IMR-90 (cell line): ENCODE measurements at regions not wholly inside any gene's neighbourhood (a gene's known extent, or its start where the extent isn't known, plus 50 kb on each side); places are given as distances from the start of the nearest gene placed in this dataset.

ENCODE experiments used
- ATAC-seq: fragments of 200-7000 bp; cut with Tn5 transposase; 2 replicates; pipeline ENCODE4 v1.9.1; 2020; ENCODE audit warnings: low read depth, mild to moderate bottlenecking, moderate library complexity
- BruUV-seq: library from RNA; stranded (reverse); fragments of 400-500 nt; replicated peaks from 2 replicates; lab custom pipeline; 2021; lab: Mats Ljungman, UMichigan
- CTCF ChIA-PET: fragments of 300-600 bp; formaldehyde crosslinking; extraction: SDS; loops from one replicate; lab custom pipeline; 2021; ENCODE audit warnings: antibody characterized with exemption; lab: Yijun Ruan, JAX
- POLR2A ChIA-PET: fragments of 300-600 bp; sonication (Branson Sonifier 250); formaldehyde crosslinking; loops from one replicate; lab custom pipeline; 2022; ENCODE audit warnings: antibody characterized with exemption; ENCODE audit not compliant: unreplicated experiment; lab: Charles Lee
- DNase-seq: peaks from one replicate; pipeline ENCODE4 v3.0.0; 2013
- H2AFZ ChIP-seq: replicated peaks from 2 replicates; pipeline ENCODE3; 2013; ENCODE audit warnings: low read length, mild to moderate bottlenecking; ENCODE audit not compliant: poor library complexity
- H2AK5ac ChIP-seq: 2 replicates; pipeline ENCODE4 v1.6.1; 2013; ENCODE audit warnings: low read depth, low read length, inconsistent platforms
- H2AK9ac ChIP-seq: replicated peaks from 2 replicates; pipeline ENCODE3; 2013; ENCODE audit warnings: mild to moderate bottlenecking, low read depth, low read length, moderate library complexity; ENCODE audit not compliant: poor library complexity
- H2BK120ac ChIP-seq: 2 replicates; pipeline ENCODE4 v1.6.1; 2013; ENCODE audit warnings: low read depth, low read length, inconsistent platforms
- H2BK15ac ChIP-seq: 3 replicates; pipeline ENCODE4 v1.6.1; 2013; ENCODE audit warnings: low read depth, low read length, inconsistent platforms
- H2BK20ac ChIP-seq: 2 replicates; pipeline ENCODE4 v1.6.1; 2013; ENCODE audit warnings: low read depth, mild to moderate bottlenecking, inconsistent platforms, low read length, moderate library complexity
- H2BK5ac ChIP-seq: 2 replicates; pipeline ENCODE4 v1.6.1; 2013; ENCODE audit warnings: mild to moderate bottlenecking, low read depth, low read length, inconsistent platforms; ENCODE audit not compliant: poor library complexity, severe bottlenecking
- H3K14ac ChIP-seq: replicated peaks from 2 replicates; pipeline ENCODE4 v1.6.1; 2013; ENCODE audit warnings: low read depth, low read length, inconsistent platforms
- H3K18ac ChIP-seq: 2 replicates; pipeline ENCODE4 v1.6.1; 2013; ENCODE audit warnings: low read depth, low read length, control low read depth
- H3K23ac ChIP-seq: 2 replicates; pipeline ENCODE4 v1.6.1; 2013; ENCODE audit warnings: low read depth, low read length, inconsistent platforms
- H3K27ac ChIP-seq: 2 replicates; pipeline ENCODE4 v1.5.1; 2013; ENCODE audit warnings: mild to moderate bottlenecking, control low read depth, low read length; ENCODE audit not compliant: insufficient read depth
- H3K27me3 ChIP-seq: 2 replicates; pipeline ENCODE4 v1.6.1; 2013; ENCODE audit warnings: low read length; ENCODE audit not compliant: control insufficient read depth, insufficient read depth
- H3K36me3 ChIP-seq: 2 replicates; pipeline ENCODE4 v1.6.1; 2013; ENCODE audit warnings: low read length, mixed read lengths; ENCODE audit not compliant: control insufficient read depth, insufficient read depth
- H3K4ac ChIP-seq: 2 replicates; pipeline ENCODE4 v1.6.1; 2013; ENCODE audit warnings: low read depth, low read length, inconsistent platforms
- H3K4me1 ChIP-seq: 2 replicates; pipeline ENCODE4 v1.6.1; 2013; ENCODE audit warnings: low read length, mixed read lengths; ENCODE audit not compliant: control insufficient read depth, insufficient read depth
- H3K4me2 ChIP-seq: 2 replicates; pipeline ENCODE4 v1.6.1; 2013; ENCODE audit warnings: low read depth, mild to moderate bottlenecking, control low read depth, low read length, moderate library complexity
- H3K4me3 ChIP-seq: 2 replicates; pipeline ENCODE4 v1.5.1; 2013; ENCODE audit warnings: low read depth, mild to moderate bottlenecking, control low read depth, low read length, moderate library complexity; ENCODE audit not compliant: insufficient read depth
- H3K56ac ChIP-seq: 2 replicates; pipeline ENCODE4 v1.6.1; 2013; ENCODE audit warnings: low read length, inconsistent platforms; ENCODE audit not compliant: insufficient read depth; ENCODE audit errors: extremely low read depth
- H3K79me1 ChIP-seq, 2 experiments: 2 replicates each; pipeline ENCODE4 v1.6.1; 2013; ENCODE audit warnings: low read length in 2 of 2, inconsistent platforms in 1 of 2, low read depth in 1 of 2
- H3K9ac ChIP-seq: 2 replicates; pipeline ENCODE4 v1.6.1; 2013; ENCODE audit warnings: low read depth, low read length, control low read depth
- H3K9me1 ChIP-seq: 2 replicates; pipeline ENCODE4 v1.6.1; 2013; ENCODE audit warnings: low read length, inconsistent platforms; ENCODE audit not compliant: insufficient read depth
- H3K9me3 ChIP-seq: 2 replicates; pipeline ENCODE4 v1.6.1; 2013; ENCODE audit warnings: low read length; ENCODE audit not compliant: control insufficient read depth, insufficient read depth
- H4K20me1 ChIP-seq: 2 replicates; pipeline ENCODE4 v1.6.1; 2013; ENCODE audit warnings: low read length, inconsistent platforms; ENCODE audit not compliant: insufficient read depth
- H4K5ac ChIP-seq: 2 replicates; pipeline ENCODE4 v1.6.1; 2013; ENCODE audit warnings: mild to moderate bottlenecking, low read depth, low read length, control low read depth
- H4K8ac ChIP-seq, 2 experiments: 2 replicates each; pipeline ENCODE4 v1.6.1; 2013; ENCODE audit warnings: low read depth in 2 of 2, low read length in 2 of 2, control low read depth in 1 of 2, inconsistent platforms in 1 of 2
- H4K91ac ChIP-seq: 2 replicates; pipeline ENCODE4 v1.6.1; 2013; ENCODE audit warnings: low read depth, low read length, inconsistent platforms; ENCODE audit not compliant: insufficient read depth
- BHLHE40 ChIP-seq: fragments of 150-350 bp; IDR thresholded peaks from 2 replicates; pipeline ENCODE4 v1.6.1; 2016; ENCODE audit warnings: mild to moderate bottlenecking, low read depth, low read length
- CEBPB ChIP-seq: IDR thresholded peaks from 2 replicates; pipeline ENCODE4 v1.6.1; 2012; ENCODE audit warnings: low read depth, low read length, improper control_type of control experiment
- CHD1 ChIP-seq: IDR thresholded peaks from 2 replicates; pipeline ENCODE4 v1.6.1; 2012; ENCODE audit warnings: low read depth, low read length, improper control_type of control experiment
- CTCF ChIP-seq: conservative IDR thresholded peaks from 2 replicates; pipeline ENCODE4 v1.5.1; 2012; ENCODE audit warnings: mild to moderate bottlenecking, low read depth, low read length, improper control_type of control experiment
- ELK1 ChIP-seq: fragments of 150-350 bp; IDR thresholded peaks from 2 replicates; pipeline ENCODE4 v1.6.1; 2016; ENCODE audit warnings: low read depth, mild to moderate bottlenecking, low read length, moderate library complexity, borderline replicate concordance
- FOS ChIP-seq: fragments of 150-350 bp; IDR thresholded peaks from 2 replicates; pipeline ENCODE4 v1.6.1; 2016; ENCODE audit warnings: low read depth, low read length
- MAFK ChIP-seq: IDR thresholded peaks from 2 replicates; pipeline ENCODE4 v1.6.1; 2012; ENCODE audit warnings: low read depth, low read length, improper control_type of control experiment
- MAZ ChIP-seq: IDR thresholded peaks from 2 replicates; pipeline ENCODE4 v1.6.1; 2012; ENCODE audit warnings: low read depth, mild to moderate bottlenecking, low read length, improper control_type of control experiment, moderate library complexity, borderline replicate concordance
- MXI1 ChIP-seq: IDR thresholded peaks from 2 replicates; pipeline ENCODE4 v1.6.1; 2012; ENCODE audit warnings: low read depth, mild to moderate bottlenecking, low read length, moderate library complexity, borderline replicate concordance
- NFE2L2 ChIP-seq: fragments of 150-350 bp; IDR thresholded peaks from 2 replicates; pipeline ENCODE4 v1.6.1; 2016; ENCODE audit warnings: low read depth, mild to moderate bottlenecking, low read length
- POLR2A ChIP-seq: IDR thresholded peaks from 2 replicates; pipeline ENCODE4 v1.6.1; 2012; ENCODE audit warnings: mild to moderate bottlenecking, low read depth, low read length
- RAD21 ChIP-seq: IDR thresholded peaks from 2 replicates; pipeline ENCODE4 v1.6.1; 2012; ENCODE audit warnings: low read length, improper control_type of control experiment
- RCOR1 ChIP-seq: IDR thresholded peaks from 2 replicates; pipeline ENCODE4 v1.6.1; 2012; ENCODE audit warnings: mild to moderate bottlenecking, low read length, improper control_type of control experiment; ENCODE audit not compliant: insufficient replicate concordance
- RFX5 ChIP-seq: IDR thresholded peaks from 2 replicates; pipeline ENCODE4 v1.8.0; 2012; ENCODE audit warnings: low read depth, mild to moderate bottlenecking, low read length, moderate library complexity
- SMC3 ChIP-seq: fragments of 150-350 bp; IDR thresholded peaks from 2 replicates; pipeline ENCODE4 v1.6.1; 2016; ENCODE audit warnings: low read depth, mild to moderate bottlenecking, antibody characterized with exemption, low read length, moderate library complexity
- USF2 ChIP-seq: fragments of 150-350 bp; IDR thresholded peaks from 2 replicates; pipeline ENCODE4 v1.6.1; 2017; ENCODE audit warnings: mild to moderate bottlenecking, antibody characterized with exemption, low read length, low read depth
- WGBS, 2 experiments: methylation state at CpG; one replicate each; pipeline versions ENCODE4 v1.1.5 to v1.1.7; 2013; ENCODE audit warnings: missing lambda C conversion rate in 2 of 2; ENCODE audit not compliant: insufficient read length in 1 of 2; ENCODE audit errors: extremely low coverage in 2 of 2; 5-methylcytosine and 5-hydroxymethylcytosine counted together
- dilution Hi-C: fragments of 300-500 bp; cut with HindIII; formaldehyde crosslinking; loops from one replicate; pipeline ENCODE4 v1.14.3; 2018; ENCODE audit warnings: low sequenced_read_pairs; ENCODE audit not compliant: unreplicated experiment
- in situ Hi-C: fragments of 300-500 bp; cut with MboI; formaldehyde crosslinking; loops from 3 replicates; pipeline ENCODE4 v1.14.3; 2019; ENCODE audit warnings: low sequenced_read_pairs, inconsistent platforms, mixed read lengths
- intact Hi-C: fragments of 100-400 bp; cut with micrococcal nuclease; formaldehyde crosslinking; loops from 2 replicates; pipeline ENCODE4 v1.10.0; 2022

- no peaks in the 10 kb centered on the region for H3K27me3 ChIP-seq
- WGBS, 2 experiments, result 4% methylated on average over 3 of the region's 3 CpGs; no CpG with 5 or more reads in 1 of the 2 experiments
- no peaks in the 10 kb centered on the region for H3K4me1 ChIP-seq
- no peaks in the 10 kb centered on the region for H3K36me3 ChIP-seq
- H3K4ac ChIP-seq, result no peak overlapping the region
- no peak overlapping the region for H3K4me3 ChIP-seq
- no peak for ATAC-seq
- no peak overlapping the region for H3K56ac ChIP-seq
- TF ChIP-seq USF2, result no peak
- TF ChIP-seq SMC3, result no peak
- TF ChIP-seq BHLHE40, result no peak
- TF ChIP-seq MXI1, result no peak
- TF ChIP-seq ELK1, result no peak
- TF ChIP-seq NFE2L2, result no peak
- TF ChIP-seq CHD1, result no peak
- no peak for TF ChIP-seq MAFK
- TF ChIP-seq POLR2A, result no peak
- TF ChIP-seq CEBPB, result no peak
- TF ChIP-seq MAZ, result no peak
- TF ChIP-seq RFX5, result no peak
- TF ChIP-seq FOS, result no peak
- TF ChIP-seq CTCF, result no peak
- TF ChIP-seq RAD21, result no peak
- TF ChIP-seq RCOR1, result no peak
- H3K18ac ChIP-seq, result no peak overlapping the region
- H4K5ac ChIP-seq, result no peak overlapping the region
- no peak overlapping the region for H2BK15ac ChIP-seq
- H3K9ac ChIP-seq, result no peak overlapping the region
- H2BK120ac ChIP-seq, result no peak overlapping the region
- no peaks in the 10 kb centered on the region for H4K20me1 ChIP-seq
- in situ Hi-C loops (no loop called here), dilution Hi-C loops (no loop called here), intact Hi-C loops (no loop called here)
- H3K79me1 ChIP-seq, result no peaks in the 10 kb centered on the region
- H2AK5ac ChIP-seq, result no peak overlapping the region
- H3K4me2 ChIP-seq, result no peak overlapping the region
- H4K91ac ChIP-seq, result no peak overlapping the region
- CTCF ChIA-PET, result no interaction called here
- no peak overlapping the region for H3K27ac ChIP-seq
- no peak overlapping the region for H2AK9ac ChIP-seq
- BruUV-seq, result no TSS peak
- no peak overlapping the region for H4K8ac ChIP-seq
- H3K23ac ChIP-seq, result no peak overlapping the region
- H2BK20ac ChIP-seq, result no peak overlapping the region
- DNase-seq, result no peak
- no peak overlapping the region for H2BK5ac ChIP-seq
- H3K9me3 ChIP-seq, result peaks cover 16% of the 10 kb centered on the region
- no peak overlapping the region for H2AFZ ChIP-seq
- POLR2A ChIA-PET, result no interaction called here
- no peak overlapping the region for H3K14ac ChIP-seq
- no peaks in the 10 kb centered on the region for H3K9me1 ChIP-seq
These were observed 1009.1 kb upstream of the USP15 start for GRCh38 chr12:61251076-61251475.
